Fibroblast of lung (primary cell): ENCODE measurements at regions not wholly inside any gene's neighbourhood (a gene's known extent, or its start where the extent isn't known, plus 50 kb on each side); places are given as distances from the start of the nearest gene placed in this dataset.

ENCODE experiments used
- EZH2 ChIP-seq: IDR thresholded peaks from 2 replicates; pipeline ENCODE4 v1.5.1; 2012; ENCODE audit warnings: low read length, control low read depth, mild to moderate bottlenecking; ENCODE audit errors: missing control alignments
- TF ChIP-seq, protein P1 (sequence below), 2 donors: IDR thresholded peaks in 1 of 2; conservative IDR thresholded peaks in 1 of 2; 1 replicate in 1 of 2; 2 replicates in 1 of 2; pipeline ENCODE4 v1.5.1; 2011 to 2012; ENCODE audit warnings: low read length in 2 of 2, control low read depth in 1 of 2, inconsistent platforms in 1 of 2, low read depth in 1 of 2, mild to moderate bottlenecking in 1 of 2

DNA sequence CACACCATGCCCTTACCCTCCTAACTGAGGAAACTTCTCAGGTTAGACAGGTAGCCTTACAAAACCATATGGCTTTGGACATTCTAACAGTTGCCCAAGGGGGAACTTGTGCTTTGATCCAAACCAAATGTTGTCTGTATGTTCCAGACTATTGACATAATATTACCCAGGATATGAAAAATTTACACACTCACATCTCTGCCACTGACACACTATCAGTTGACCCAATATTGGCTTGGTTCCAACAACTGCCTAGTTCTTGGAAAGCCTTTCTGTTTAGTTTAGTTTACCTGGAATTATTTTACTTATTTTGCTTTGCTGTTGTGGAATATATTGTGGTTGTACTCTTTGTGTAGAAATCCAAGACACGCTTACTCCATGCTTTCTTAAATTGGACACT is 178.4 kb downstream of the RNF152 start:
- TF ChIP-seq, protein P1, sequence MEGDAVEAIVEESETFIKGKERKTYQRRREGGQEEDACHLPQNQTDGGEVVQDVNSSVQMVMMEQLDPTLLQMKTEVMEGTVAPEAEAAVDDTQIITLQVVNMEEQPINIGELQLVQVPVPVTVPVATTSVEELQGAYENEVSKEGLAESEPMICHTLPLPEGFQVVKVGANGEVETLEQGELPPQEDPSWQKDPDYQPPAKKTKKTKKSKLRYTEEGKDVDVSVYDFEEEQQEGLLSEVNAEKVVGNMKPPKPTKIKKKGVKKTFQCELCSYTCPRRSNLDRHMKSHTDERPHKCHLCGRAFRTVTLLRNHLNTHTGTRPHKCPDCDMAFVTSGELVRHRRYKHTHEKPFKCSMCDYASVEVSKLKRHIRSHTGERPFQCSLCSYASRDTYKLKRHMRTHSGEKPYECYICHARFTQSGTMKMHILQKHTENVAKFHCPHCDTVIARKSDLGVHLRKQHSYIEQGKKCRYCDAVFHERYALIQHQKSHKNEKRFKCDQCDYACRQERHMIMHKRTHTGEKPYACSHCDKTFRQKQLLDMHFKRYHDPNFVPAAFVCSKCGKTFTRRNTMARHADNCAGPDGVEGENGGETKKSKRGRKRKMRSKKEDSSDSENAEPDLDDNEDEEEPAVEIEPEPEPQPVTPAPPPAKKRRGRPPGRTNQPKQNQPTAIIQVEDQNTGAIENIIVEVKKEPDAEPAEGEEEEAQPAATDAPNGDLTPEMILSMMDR (conservative IDR thresholded peaks at IDR 0.05 in 1 of 2, IDR thresholded peaks at IDR 0.05 in 1 of 2; ENCODE audit: low read depth in 1 of 2, low read length in 2 of 2): no peak
- no peak for TF ChIP-seq EZH2
